ENCODE measurements at regions not wholly inside any gene's neighbourhood (a gene's known extent, or its start where the extent isn't known, plus 50 kb on each side); places are given as distances from the start of the nearest gene placed in this dataset.

GRCh38 chr9:3008091-3008490 lies 164.2 kb upstream of the PUM3 start:
- TF ChIP-seq CTCF (IDR thresholded peaks at IDR 0.05) (no peak), POLR2A (IDR thresholded peaks at IDR 0.05) (no peak)

Data from heart left ventricle (tissue), 13 donors.